CD14-positive monocyte (primary cell): ENCODE measurements at regions not wholly inside any gene's neighbourhood (a gene's known extent, or its start where the extent isn't known, plus 50 kb on each side); places are given as distances from the start of the nearest gene placed in this dataset.

ENCODE experiments used
- DNase-seq, 3 donors: peaks; one replicate each; pipeline ENCODE4 v3.0.0-alpha.2; 2011 to 2022
- H2AFZ ChIP-seq: 2 replicates; pipeline ENCODE4 v1.6.0; 2012; ENCODE audit warnings: mild to moderate bottlenecking, low read depth, low read length, inconsistent platforms; ENCODE audit not compliant: insufficient read depth, poor library complexity, severe bottlenecking
- H3K27ac ChIP-seq, 2 donors: 1 replicate in 1 of 2; 2 replicates in 1 of 2; pipeline ENCODE4 v1.5.1; 2012 to 2013; ENCODE audit warnings: low read length in 2 of 2, control low read depth in 1 of 2, inconsistent platforms in 1 of 2, low read depth in 1 of 2, mild to moderate bottlenecking in 1 of 2
- H3K27me3 ChIP-seq, 2 donors: one replicate each; pipeline versions ENCODE4 v1.6.0 to v1.6.1; 2011 to 2013; ENCODE audit warnings: low read length in 2 of 2; ENCODE audit not compliant: control insufficient read depth in 2 of 2, insufficient read depth in 2 of 2
- H3K36me3 ChIP-seq, 2 donors: replicated peaks in 1 of 2; 1 replicate in 1 of 2; 2 replicates in 1 of 2; pipeline versions ENCODE4 v1.5.1 to v1.6.1; 2012 to 2013; ENCODE audit warnings: low read length in 2 of 2, control low read depth in 1 of 2, inconsistent platforms in 1 of 2, mild to moderate bottlenecking in 1 of 2; ENCODE audit not compliant: insufficient read depth in 2 of 2, control insufficient read depth in 1 of 2
- H3K4me1 ChIP-seq, 2 donors: 1 replicate in 1 of 2; 2 replicates in 1 of 2; pipeline versions ENCODE4 v1.5.1 to v1.6.1; 2012 to 2013; ENCODE audit warnings: low read length in 2 of 2, control low read depth in 1 of 2, inconsistent platforms in 1 of 2, mild to moderate bottlenecking in 1 of 2, moderate library complexity in 1 of 2; ENCODE audit not compliant: insufficient read depth in 2 of 2, control insufficient read depth in 1 of 2
- H3K4me2 ChIP-seq: replicated peaks from 2 replicates; pipeline ENCODE3; 2012; ENCODE audit warnings: low read length, moderate library complexity, mild to moderate bottlenecking; ENCODE audit not compliant: poor library complexity, severe bottlenecking; ENCODE audit errors: extremely low read depth
- H3K4me3 ChIP-seq, 3 experiments: fragments of 200-600 bp in 1 of 3; sonication (generic) in 1 of 3; replicated peaks in 1 of 3; 1 replicate in 2 of 3; 2 replicates in 1 of 3; pipeline ENCODE4 v1.5.1; 2011 to 2013; ENCODE audit warnings: low read length in 3 of 3, mild to moderate bottlenecking in 3 of 3, control low read depth in 2 of 3, low read depth in 2 of 3, inconsistent platforms in 1 of 3, moderate library complexity in 1 of 3
- H3K79me2 ChIP-seq: 2 replicates; pipeline ENCODE4 v1.6.0; 2012; ENCODE audit warnings: mild to moderate bottlenecking, control low read depth, inconsistent platforms, low read length, moderate library complexity; ENCODE audit not compliant: insufficient read depth
- H3K9ac ChIP-seq: 2 replicates; pipeline ENCODE4 v1.6.0; 2017; ENCODE audit warnings: low read length, mild to moderate bottlenecking; ENCODE audit not compliant: insufficient read depth, poor library complexity, severe bottlenecking
- H3K9me3 ChIP-seq, 2 donors: replicated peaks in 1 of 2; 1 replicate in 1 of 2; 2 replicates in 1 of 2; pipeline versions ENCODE4 v1.5.1 to v1.6.1; 2012 to 2013; ENCODE audit warnings: low read length in 2 of 2, control low read depth in 1 of 2; ENCODE audit not compliant: control insufficient read depth in 1 of 2, insufficient read depth in 1 of 2
- H4K20me1 ChIP-seq: 2 replicates; pipeline ENCODE4 v1.6.0; 2012; ENCODE audit warnings: mild to moderate bottlenecking, low read length, control low read depth, moderate library complexity; ENCODE audit not compliant: insufficient read depth
- H3K27ac Mint-ChIP-seq, 7 donors: one replicate each; pipeline ENCODE4 v1.8.0; 2020; ENCODE audit warnings: mild to moderate bottlenecking in 7 of 7, mixed read lengths in 7 of 7, moderate library complexity in 6 of 7, inconsistent platforms in 2 of 7
- H3K27me3 Mint-ChIP-seq, 3 donors: one replicate each; pipeline ENCODE4 v1.8.0; 2021 to 2022; ENCODE audit warnings: low read depth in 3 of 3, mild to moderate bottlenecking in 3 of 3, mixed read lengths in 3 of 3, moderate library complexity in 3 of 3, inconsistent platforms in 1 of 3
- H3K36me3 Mint-ChIP-seq, 2 donors: one replicate each; pipeline ENCODE4 v1.8.0; 2020; ENCODE audit warnings: mixed read lengths in 2 of 2, inconsistent platforms in 1 of 2, mild to moderate bottlenecking in 1 of 2
- H3K4me1 Mint-ChIP-seq: one replicate; pipeline ENCODE4 v1.8.0; 2020; ENCODE audit warnings: mild to moderate bottlenecking, mixed read lengths
- H3K4me3 Mint-ChIP-seq, 2 donors: one replicate each; pipeline ENCODE4 v1.8.0; 2020; ENCODE audit warnings: mild to moderate bottlenecking in 2 of 2, mixed read lengths in 2 of 2, moderate library complexity in 1 of 2
- H3K9me3 Mint-ChIP-seq, 7 donors: one replicate each; pipeline ENCODE4 v1.8.0; 2020 to 2022; ENCODE audit warnings: mixed read lengths in 7 of 7, mild to moderate bottlenecking in 6 of 7, moderate library complexity in 6 of 7, inconsistent platforms in 2 of 7
- CTCF ChIP-seq: fragments of 200-600 bp; IDR thresholded peaks from one replicate; pipeline ENCODE4 v1.8.0; 2022; ENCODE audit warnings: antibody characterized with exemption, mild to moderate bottlenecking
- WGBS: methylation state at CpG from one replicate; pipeline ENCODE4 v1.1.5; 2013; ENCODE audit warnings: missing lambda C conversion rate; ENCODE audit not compliant: insufficient coverage; 5-methylcytosine and 5-hydroxymethylcytosine counted together
- intact Hi-C, 2 donors: fragments of 100-400 bp; cut with micrococcal nuclease; formaldehyde crosslinking; loops; one replicate each; pipeline versions ENCODE4 v1.15.0 to v1.15.1; 2023

GRCh38 chr11:11786234-11786633 lies 55.5 kb upstream of the USP47 start:
- H3K9me3 ChIP-seq: no peaks in the 10 kb centered on the region
- H3K27me3 ChIP-seq: peaks cover 0 to 2% of the 10 kb centered on the region in 2 donors
- peaks cover 6% of the 10 kb centered on the region for H3K4me1 Mint-ChIP-seq
- no peak overlapping the region for H3K27ac Mint-ChIP-seq
- H3K36me3 Mint-ChIP-seq: no peaks in the 10 kb centered on the region
- no peak overlapping the region for H3K4me3 Mint-ChIP-seq
- H3K4me2 ChIP-seq: no peak overlapping the region
- no peak overlapping the region for H3K27ac ChIP-seq
- WGBS: 93% methylated on average over 3 of the region's 5 CpGs
- no peaks in the 10 kb centered on the region for H4K20me1 ChIP-seq
- no peak overlapping the region for H2AFZ ChIP-seq
- no peaks in the 10 kb centered on the region for H3K36me3 ChIP-seq
- no peak for DNase-seq
- no peak overlapping the region for H3K4me3 ChIP-seq
- no peaks in the 10 kb centered on the region for H3K4me1 ChIP-seq
- H3K27me3 Mint-ChIP-seq: peaks cover 5 to 12% (median 7%) of the 10 kb centered on the region in 3 donors
- no peaks in the 10 kb centered on the region for H3K9me3 Mint-ChIP-seq
- intact Hi-C loops: loop anchor here (5.0 to 10.0 kb wide), 6 partner anchors 496 to 991 kb away; no protein-coding TSS in a partner anchor
- no peak for TF ChIP-seq CTCF
- H3K79me2 ChIP-seq: no peaks in the 10 kb centered on the region
- no peak overlapping the region for H3K9ac ChIP-seq

GRCh38 chr11:11782532-11783110 lies 59.2 kb upstream of the USP47 start:
- WGBS: 92% methylated on average over 3 of the region's 3 CpGs

More at GRCh38 chr11:11782532-11783110, 59.2 kb upstream of the USP47 start:
- Histone ChIP-seq H3K4me3 (no peak overlapping the region), H4K20me1 (no peaks in the 10 kb centered on the region), H3K27ac (no peak overlapping the region), H2AFZ (no peak overlapping the region), H3K4me2 (no peak overlapping the region), H3K9ac (no peak overlapping the region), H3K4me1 (no peaks in the 10 kb centered on the region), H3K9me3 (no peaks in the 10 kb centered on the region), H3K79me2 (no peaks in the 10 kb centered on the region), H3K27me3 (peaks cover 0 to 2% of the 10 kb centered on the region in 2 donors), H3K36me3 (no peaks in the 10 kb centered on the region)
- intact Hi-C loops: loop anchor here (10.0 kb wide), 2 partner anchors 848 to 988 kb away; no protein-coding TSS in a partner anchor
- Mint-ChIP-seq H3K4me1 (peaks cover 6% of the 10 kb centered on the region), H3K4me3 (no peak overlapping the region), H3K27me3 (peaks cover 5 to 15% (median 9%) of the 10 kb centered on the region in 3 donors), H3K36me3 (no peaks in the 10 kb centered on the region), H3K9me3 (no peaks in the 10 kb centered on the region), H3K27ac (no peak overlapping the region)
- TF ChIP-seq CTCF: no peak
- DNase-seq: no peak
